Upper lobe of left lung (tissue), 4 donors: ENCODE measurements at regions not wholly inside any gene's neighbourhood (a gene's known extent, or its start where the extent isn't known, plus 50 kb on each side); places are given as distances from the start of the nearest gene placed in this dataset.

ENCODE experiments used
- POLR2A ChIP-seq, 4 donors: fragments of 450-650 bp; IDR thresholded peaks; one replicate each; pipeline ENCODE4 v1.5.1; 2016 to 2017; ENCODE audit warnings: antibody characterized with exemption in 4 of 4, mild to moderate bottlenecking in 2 of 4
- POLR2AphosphoS5 ChIP-seq, 2 donors: sonication (generic); formaldehyde crosslinking; IDR thresholded peaks; one replicate each; pipeline ENCODE4 v1.5.1; 2017; ENCODE audit warnings: antibody characterized with exemption in 2 of 2
- TF ChIP-seq, protein P1 (sequence below), 6 experiments: fragments of 450-650 bp in 4 of 6; fragments of 200-600 bp in 2 of 6; sonication (generic) in 2 of 6; IDR thresholded peaks; one replicate each; pipeline ENCODE4 v1.5.1; 2016 to 2019; ENCODE audit warnings: antibody characterized with exemption in 6 of 6

DNA sequence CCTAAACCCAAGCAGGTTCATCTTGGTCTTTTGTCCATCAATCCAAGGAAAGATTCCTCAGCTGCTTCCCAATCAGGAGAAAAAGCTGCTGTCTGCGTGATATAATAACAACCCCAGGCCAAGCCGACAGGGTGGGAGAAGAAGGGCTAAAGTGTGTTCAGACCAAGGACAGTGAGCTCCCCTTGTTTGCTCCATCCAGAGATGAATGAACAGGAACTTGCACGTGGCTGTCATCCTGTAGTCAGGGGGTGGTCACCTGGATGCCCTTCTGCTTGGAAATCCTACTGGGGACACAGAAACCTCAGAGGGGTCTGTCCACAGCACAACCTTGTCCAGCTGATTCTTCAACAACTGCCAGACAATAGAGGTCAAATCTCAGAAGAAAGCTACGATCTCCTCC is 414.5 kb downstream of the SOX9 start:
- TF ChIP-seq, protein P1, sequence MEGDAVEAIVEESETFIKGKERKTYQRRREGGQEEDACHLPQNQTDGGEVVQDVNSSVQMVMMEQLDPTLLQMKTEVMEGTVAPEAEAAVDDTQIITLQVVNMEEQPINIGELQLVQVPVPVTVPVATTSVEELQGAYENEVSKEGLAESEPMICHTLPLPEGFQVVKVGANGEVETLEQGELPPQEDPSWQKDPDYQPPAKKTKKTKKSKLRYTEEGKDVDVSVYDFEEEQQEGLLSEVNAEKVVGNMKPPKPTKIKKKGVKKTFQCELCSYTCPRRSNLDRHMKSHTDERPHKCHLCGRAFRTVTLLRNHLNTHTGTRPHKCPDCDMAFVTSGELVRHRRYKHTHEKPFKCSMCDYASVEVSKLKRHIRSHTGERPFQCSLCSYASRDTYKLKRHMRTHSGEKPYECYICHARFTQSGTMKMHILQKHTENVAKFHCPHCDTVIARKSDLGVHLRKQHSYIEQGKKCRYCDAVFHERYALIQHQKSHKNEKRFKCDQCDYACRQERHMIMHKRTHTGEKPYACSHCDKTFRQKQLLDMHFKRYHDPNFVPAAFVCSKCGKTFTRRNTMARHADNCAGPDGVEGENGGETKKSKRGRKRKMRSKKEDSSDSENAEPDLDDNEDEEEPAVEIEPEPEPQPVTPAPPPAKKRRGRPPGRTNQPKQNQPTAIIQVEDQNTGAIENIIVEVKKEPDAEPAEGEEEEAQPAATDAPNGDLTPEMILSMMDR (IDR thresholded peaks at IDR 0.05): no peak
- TF ChIP-seq POLR2A (IDR thresholded peaks at IDR 0.05) (no peak), POLR2AphosphoS5 (IDR thresholded peaks at IDR 0.05) (no peak)
